Peyer's patch (tissue), 4 donors: ENCODE measurements at regions not wholly inside any gene's neighbourhood (a gene's known extent, or its start where the extent isn't known, plus 50 kb on each side); places are given as distances from the start of the nearest gene placed in this dataset.

ENCODE experiments used
- POLR2A ChIP-seq, 2 donors: fragments of 450-650 bp; IDR thresholded peaks; one replicate each; pipeline ENCODE4 v1.5.1; 2017; ENCODE audit warnings: antibody characterized with exemption in 2 of 2, mild to moderate bottlenecking in 2 of 2, moderate library complexity in 2 of 2
- TF ChIP-seq, protein P1 (sequence below), 6 experiments: fragments of 450-650 bp in 4 of 6; fragments of 200-600 bp in 2 of 6; sonication (generic) in 1 of 6; IDR thresholded peaks; one replicate each; pipeline ENCODE4 v1.5.1; 2017 to 2019; ENCODE audit warnings: antibody characterized with exemption in 6 of 6, mild to moderate bottlenecking in 3 of 6, moderate library complexity in 1 of 6

- no peak for TF ChIP-seq POLR2A (IDR thresholded peaks at IDR 0.05)
- TF ChIP-seq, protein P1, sequence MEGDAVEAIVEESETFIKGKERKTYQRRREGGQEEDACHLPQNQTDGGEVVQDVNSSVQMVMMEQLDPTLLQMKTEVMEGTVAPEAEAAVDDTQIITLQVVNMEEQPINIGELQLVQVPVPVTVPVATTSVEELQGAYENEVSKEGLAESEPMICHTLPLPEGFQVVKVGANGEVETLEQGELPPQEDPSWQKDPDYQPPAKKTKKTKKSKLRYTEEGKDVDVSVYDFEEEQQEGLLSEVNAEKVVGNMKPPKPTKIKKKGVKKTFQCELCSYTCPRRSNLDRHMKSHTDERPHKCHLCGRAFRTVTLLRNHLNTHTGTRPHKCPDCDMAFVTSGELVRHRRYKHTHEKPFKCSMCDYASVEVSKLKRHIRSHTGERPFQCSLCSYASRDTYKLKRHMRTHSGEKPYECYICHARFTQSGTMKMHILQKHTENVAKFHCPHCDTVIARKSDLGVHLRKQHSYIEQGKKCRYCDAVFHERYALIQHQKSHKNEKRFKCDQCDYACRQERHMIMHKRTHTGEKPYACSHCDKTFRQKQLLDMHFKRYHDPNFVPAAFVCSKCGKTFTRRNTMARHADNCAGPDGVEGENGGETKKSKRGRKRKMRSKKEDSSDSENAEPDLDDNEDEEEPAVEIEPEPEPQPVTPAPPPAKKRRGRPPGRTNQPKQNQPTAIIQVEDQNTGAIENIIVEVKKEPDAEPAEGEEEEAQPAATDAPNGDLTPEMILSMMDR (IDR thresholded peaks at IDR 0.05), result no peak
Observed at GRCh38 chr17:12568358-12569251, 97.1 kb upstream of the MYOCD start.
